CD14-positive monocyte (primary cell): ENCODE measurements at regions not wholly inside any gene's neighbourhood (a gene's known extent, or its start where the extent isn't known, plus 50 kb on each side); places are given as distances from the start of the nearest gene placed in this dataset.

Source experiments
- DNase-seq, 3 donors: peaks; one replicate each; pipeline ENCODE4 v3.0.0-alpha.2; 2011 to 2022
- H2AFZ ChIP-seq: 2 replicates; pipeline ENCODE4 v1.6.0; 2012; ENCODE audit warnings: mild to moderate bottlenecking, low read depth, low read length, inconsistent platforms; ENCODE audit not compliant: insufficient read depth, poor library complexity, severe bottlenecking
- H3K27ac ChIP-seq, 2 donors: 1 replicate in 1 of 2; 2 replicates in 1 of 2; pipeline ENCODE4 v1.5.1; 2012 to 2013; ENCODE audit warnings: low read length in 2 of 2, control low read depth in 1 of 2, inconsistent platforms in 1 of 2, low read depth in 1 of 2, mild to moderate bottlenecking in 1 of 2
- H3K27me3 ChIP-seq, 2 donors: one replicate each; pipeline versions ENCODE4 v1.6.0 to v1.6.1; 2011 to 2013; ENCODE audit warnings: low read length in 2 of 2; ENCODE audit not compliant: control insufficient read depth in 2 of 2, insufficient read depth in 2 of 2
- H3K36me3 ChIP-seq, 2 donors: replicated peaks in 1 of 2; 1 replicate in 1 of 2; 2 replicates in 1 of 2; pipeline versions ENCODE4 v1.5.1 to v1.6.1; 2012 to 2013; ENCODE audit warnings: low read length in 2 of 2, control low read depth in 1 of 2, inconsistent platforms in 1 of 2, mild to moderate bottlenecking in 1 of 2; ENCODE audit not compliant: insufficient read depth in 2 of 2, control insufficient read depth in 1 of 2
- H3K4me1 ChIP-seq, 2 donors: 1 replicate in 1 of 2; 2 replicates in 1 of 2; pipeline versions ENCODE4 v1.5.1 to v1.6.1; 2012 to 2013; ENCODE audit warnings: low read length in 2 of 2, control low read depth in 1 of 2, inconsistent platforms in 1 of 2, mild to moderate bottlenecking in 1 of 2, moderate library complexity in 1 of 2; ENCODE audit not compliant: insufficient read depth in 2 of 2, control insufficient read depth in 1 of 2
- H3K4me2 ChIP-seq: replicated peaks from 2 replicates; pipeline ENCODE3; 2012; ENCODE audit warnings: low read length, moderate library complexity, mild to moderate bottlenecking; ENCODE audit not compliant: poor library complexity, severe bottlenecking; ENCODE audit errors: extremely low read depth
- H3K4me3 ChIP-seq, 3 experiments: fragments of 200-600 bp in 1 of 3; sonication (generic) in 1 of 3; replicated peaks in 1 of 3; 1 replicate in 2 of 3; 2 replicates in 1 of 3; pipeline ENCODE4 v1.5.1; 2011 to 2013; ENCODE audit warnings: low read length in 3 of 3, mild to moderate bottlenecking in 3 of 3, control low read depth in 2 of 3, low read depth in 2 of 3, inconsistent platforms in 1 of 3, moderate library complexity in 1 of 3
- H3K79me2 ChIP-seq: 2 replicates; pipeline ENCODE4 v1.6.0; 2012; ENCODE audit warnings: mild to moderate bottlenecking, control low read depth, inconsistent platforms, low read length, moderate library complexity; ENCODE audit not compliant: insufficient read depth
- H3K9ac ChIP-seq: 2 replicates; pipeline ENCODE4 v1.6.0; 2017; ENCODE audit warnings: low read length, mild to moderate bottlenecking; ENCODE audit not compliant: insufficient read depth, poor library complexity, severe bottlenecking
- H3K9me3 ChIP-seq, 2 donors: replicated peaks in 1 of 2; 1 replicate in 1 of 2; 2 replicates in 1 of 2; pipeline versions ENCODE4 v1.5.1 to v1.6.1; 2012 to 2013; ENCODE audit warnings: low read length in 2 of 2, control low read depth in 1 of 2; ENCODE audit not compliant: control insufficient read depth in 1 of 2, insufficient read depth in 1 of 2
- H4K20me1 ChIP-seq: 2 replicates; pipeline ENCODE4 v1.6.0; 2012; ENCODE audit warnings: mild to moderate bottlenecking, low read length, control low read depth, moderate library complexity; ENCODE audit not compliant: insufficient read depth
- H3K27ac Mint-ChIP-seq, 7 donors: one replicate each; pipeline ENCODE4 v1.8.0; 2020; ENCODE audit warnings: mild to moderate bottlenecking in 7 of 7, mixed read lengths in 7 of 7, moderate library complexity in 6 of 7, inconsistent platforms in 2 of 7
- H3K27me3 Mint-ChIP-seq, 3 donors: one replicate each; pipeline ENCODE4 v1.8.0; 2021 to 2022; ENCODE audit warnings: low read depth in 3 of 3, mild to moderate bottlenecking in 3 of 3, mixed read lengths in 3 of 3, moderate library complexity in 3 of 3, inconsistent platforms in 1 of 3
- H3K36me3 Mint-ChIP-seq, 2 donors: one replicate each; pipeline ENCODE4 v1.8.0; 2020; ENCODE audit warnings: mixed read lengths in 2 of 2, inconsistent platforms in 1 of 2, mild to moderate bottlenecking in 1 of 2
- H3K4me1 Mint-ChIP-seq: one replicate; pipeline ENCODE4 v1.8.0; 2020; ENCODE audit warnings: mild to moderate bottlenecking, mixed read lengths
- H3K4me3 Mint-ChIP-seq, 2 donors: one replicate each; pipeline ENCODE4 v1.8.0; 2020; ENCODE audit warnings: mild to moderate bottlenecking in 2 of 2, mixed read lengths in 2 of 2, moderate library complexity in 1 of 2
- H3K9me3 Mint-ChIP-seq, 7 donors: one replicate each; pipeline ENCODE4 v1.8.0; 2020 to 2022; ENCODE audit warnings: mixed read lengths in 7 of 7, mild to moderate bottlenecking in 6 of 7, moderate library complexity in 6 of 7, inconsistent platforms in 2 of 7
- WGBS: methylation state at CpG from one replicate; pipeline ENCODE4 v1.1.5; 2013; ENCODE audit warnings: missing lambda C conversion rate; ENCODE audit not compliant: insufficient coverage; 5-methylcytosine and 5-hydroxymethylcytosine counted together
- intact Hi-C, 2 donors: fragments of 100-400 bp; cut with micrococcal nuclease; formaldehyde crosslinking; loops; one replicate each; pipeline versions ENCODE4 v1.15.0 to v1.15.1; 2023
- TF ChIP-seq, protein P1 (sequence below): fragments of 200-600 bp; IDR thresholded peaks from one replicate; pipeline ENCODE4 v1.8.0; 2022; ENCODE audit warnings: antibody characterized with exemption, mild to moderate bottlenecking

DNA sequence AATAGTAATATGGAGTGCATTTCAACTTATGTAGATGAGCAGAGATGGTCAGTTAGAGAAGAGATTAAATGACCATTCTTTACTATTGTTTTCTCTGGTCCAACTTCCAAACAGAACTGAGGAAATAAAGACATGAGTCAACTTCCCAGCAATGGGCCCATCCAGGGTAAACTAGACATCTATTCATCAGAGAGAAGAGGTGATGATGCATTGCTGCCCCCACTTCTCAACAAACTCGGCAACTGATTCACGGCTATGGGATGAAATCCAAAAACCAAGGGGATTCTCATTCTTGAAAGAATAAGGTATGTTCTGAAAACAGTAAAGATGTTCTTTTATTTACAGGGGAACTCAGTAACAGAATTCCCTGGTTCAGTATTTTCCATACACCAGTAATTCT is 190.7 kb downstream of the RDH14 start:
- Histone ChIP-seq H3K27me3 (no peaks in the 10 kb centered on the region), H3K4me3 (no peak overlapping the region), H3K36me3 (no peaks in the 10 kb centered on the region), H3K9ac (no peak overlapping the region), H3K4me1 (no peaks in the 10 kb centered on the region), H3K4me2 (no peak overlapping the region), H4K20me1 (no peaks in the 10 kb centered on the region), H3K27ac (no peak overlapping the region), H3K9me3 (no peaks in the 10 kb centered on the region), H3K79me2 (no peaks in the 10 kb centered on the region), H2AFZ (no peak overlapping the region)
- TF ChIP-seq, protein P1, sequence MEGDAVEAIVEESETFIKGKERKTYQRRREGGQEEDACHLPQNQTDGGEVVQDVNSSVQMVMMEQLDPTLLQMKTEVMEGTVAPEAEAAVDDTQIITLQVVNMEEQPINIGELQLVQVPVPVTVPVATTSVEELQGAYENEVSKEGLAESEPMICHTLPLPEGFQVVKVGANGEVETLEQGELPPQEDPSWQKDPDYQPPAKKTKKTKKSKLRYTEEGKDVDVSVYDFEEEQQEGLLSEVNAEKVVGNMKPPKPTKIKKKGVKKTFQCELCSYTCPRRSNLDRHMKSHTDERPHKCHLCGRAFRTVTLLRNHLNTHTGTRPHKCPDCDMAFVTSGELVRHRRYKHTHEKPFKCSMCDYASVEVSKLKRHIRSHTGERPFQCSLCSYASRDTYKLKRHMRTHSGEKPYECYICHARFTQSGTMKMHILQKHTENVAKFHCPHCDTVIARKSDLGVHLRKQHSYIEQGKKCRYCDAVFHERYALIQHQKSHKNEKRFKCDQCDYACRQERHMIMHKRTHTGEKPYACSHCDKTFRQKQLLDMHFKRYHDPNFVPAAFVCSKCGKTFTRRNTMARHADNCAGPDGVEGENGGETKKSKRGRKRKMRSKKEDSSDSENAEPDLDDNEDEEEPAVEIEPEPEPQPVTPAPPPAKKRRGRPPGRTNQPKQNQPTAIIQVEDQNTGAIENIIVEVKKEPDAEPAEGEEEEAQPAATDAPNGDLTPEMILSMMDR, result no peak
- Mint-ChIP-seq H3K9me3 (peaks cover 0 to under 1% (median 0%) of the 10 kb centered on the region in 7 donors), H3K4me1 (no peaks in the 10 kb centered on the region), H3K27ac (no peak overlapping the region), H3K4me3 (no peak overlapping the region), H3K36me3 (no peaks in the 10 kb centered on the region), H3K27me3 (peaks cover 0 to 7% (median 2%) of the 10 kb centered on the region in 3 donors)
- DNase-seq, result no peak
- intact Hi-C loops, result no loop called here
- no CpG with 5 or more reads among the region's 2 CpGs for WGBS

DNA sequence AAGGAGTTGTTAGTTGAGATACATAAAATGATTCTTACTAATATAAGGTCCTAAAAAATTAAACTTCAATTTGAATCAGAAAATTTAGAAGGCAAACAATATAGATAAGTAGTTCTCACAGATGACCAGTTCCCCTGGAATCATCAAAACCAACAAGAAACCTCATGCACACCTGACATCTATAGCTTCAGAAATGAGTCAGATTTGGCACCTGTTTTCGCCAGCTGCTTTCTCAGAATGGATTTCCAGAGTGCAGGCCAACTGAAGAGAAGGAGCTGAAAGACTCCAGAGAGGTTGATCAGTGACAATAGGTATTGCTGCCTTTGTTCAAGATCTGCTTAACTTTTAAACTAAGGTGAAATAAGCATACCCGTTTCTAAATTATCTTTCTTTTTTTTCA is 192.4 kb downstream of the RDH14 start:
- no peaks in the 10 kb centered on the region for H3K4me1 ChIP-seq
- H3K79me2 ChIP-seq, result no peaks in the 10 kb centered on the region
- no peak for DNase-seq
- peaks cover 0 to 2% (median 2%) of the 10 kb centered on the region in 3 donors for H3K27me3 Mint-ChIP-seq
- intact Hi-C loops, result no loop called here
- H3K4me3 ChIP-seq, result no peak overlapping the region
- H3K9me3 ChIP-seq, result no peaks in the 10 kb centered on the region
- H3K27ac ChIP-seq, result no peak overlapping the region
- H3K36me3 ChIP-seq, result no peaks in the 10 kb centered on the region
- H2AFZ ChIP-seq, result no peak overlapping the region
- TF ChIP-seq, protein P1, result no peak
- H3K9ac ChIP-seq, result no peak overlapping the region
- 60% methylated on average over 1 of the region's 2 CpGs for WGBS
- no peaks in the 10 kb centered on the region for H4K20me1 ChIP-seq
- peaks cover 0 to 1% (median 0%) of the 10 kb centered on the region in 7 donors for H3K9me3 Mint-ChIP-seq
- H3K27me3 ChIP-seq, result no peaks in the 10 kb centered on the region
- H3K36me3 Mint-ChIP-seq, result no peaks in the 10 kb centered on the region
- H3K27ac Mint-ChIP-seq, result no peak overlapping the region
- no peak overlapping the region for H3K4me3 Mint-ChIP-seq
- no peak overlapping the region for H3K4me2 ChIP-seq
- no peaks in the 10 kb centered on the region for H3K4me1 Mint-ChIP-seq
